ENCODE measurements at regions not wholly inside any gene's neighbourhood (a gene's known extent, or its start where the extent isn't known, plus 50 kb on each side); places are given as distances from the start of the nearest gene placed in this dataset.

DNA sequence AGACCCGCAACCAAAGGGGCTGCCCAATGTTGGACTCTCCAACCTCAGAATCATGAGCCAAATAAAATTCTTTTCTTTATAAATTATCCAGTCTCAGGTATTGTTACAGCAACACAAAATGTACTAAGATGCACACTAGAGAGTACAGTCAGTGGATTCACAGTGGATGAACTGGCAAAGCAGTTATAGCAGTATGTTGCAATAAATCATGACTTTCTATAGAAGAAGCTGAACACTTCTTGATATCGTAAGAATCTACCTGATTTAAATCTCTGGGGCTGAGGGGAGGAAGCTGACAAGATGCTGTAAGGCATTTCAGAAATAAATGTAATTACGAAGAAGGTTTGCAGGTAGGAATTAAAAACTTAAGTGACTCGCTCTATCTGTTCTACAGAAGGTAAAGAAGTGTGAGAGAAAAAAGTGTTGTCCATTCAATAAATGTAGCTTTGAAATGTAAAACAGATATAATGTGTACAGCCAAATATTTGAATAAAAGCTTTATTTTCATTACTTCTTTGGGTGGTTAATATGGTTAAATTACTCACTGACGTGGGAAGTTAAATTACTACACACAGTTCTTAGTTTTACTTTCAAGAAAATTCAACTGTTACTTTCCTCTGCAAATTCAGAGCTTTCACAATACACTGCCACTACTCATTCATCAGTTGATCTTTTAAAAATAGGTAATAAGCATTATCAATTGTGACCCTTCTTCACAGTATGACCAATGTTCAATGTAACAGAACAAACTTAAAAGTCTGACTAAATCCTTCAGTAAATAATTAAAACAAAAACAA lies 439.1 kb downstream of the SHQ1 start:
- DNase-seq (ENCODE audit: low read depth in 1 of 2, low spot score in 1 of 2): no peak

DNA sequence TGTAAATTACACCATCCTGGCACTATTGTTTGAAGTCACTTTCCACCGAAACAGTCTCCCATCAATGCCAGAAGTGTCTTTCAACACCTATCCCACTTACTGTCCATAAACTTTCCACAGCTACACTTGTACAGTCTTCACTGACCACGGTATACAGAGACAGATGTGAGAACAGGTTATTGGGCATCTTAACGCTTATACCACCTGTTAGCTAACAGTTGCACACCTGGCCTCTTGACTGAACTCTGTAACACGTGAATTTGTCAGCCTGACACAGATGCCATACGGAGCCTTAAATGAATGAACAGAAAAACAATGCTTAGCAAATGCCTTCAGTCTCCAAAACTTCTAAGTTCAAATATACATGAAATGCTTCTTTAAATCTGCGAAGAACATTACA lies 440.5 kb downstream of the SHQ1 start:
- no peak for DNase-seq (ENCODE audit: low read depth in 1 of 2, low spot score in 1 of 2)

DNA sequence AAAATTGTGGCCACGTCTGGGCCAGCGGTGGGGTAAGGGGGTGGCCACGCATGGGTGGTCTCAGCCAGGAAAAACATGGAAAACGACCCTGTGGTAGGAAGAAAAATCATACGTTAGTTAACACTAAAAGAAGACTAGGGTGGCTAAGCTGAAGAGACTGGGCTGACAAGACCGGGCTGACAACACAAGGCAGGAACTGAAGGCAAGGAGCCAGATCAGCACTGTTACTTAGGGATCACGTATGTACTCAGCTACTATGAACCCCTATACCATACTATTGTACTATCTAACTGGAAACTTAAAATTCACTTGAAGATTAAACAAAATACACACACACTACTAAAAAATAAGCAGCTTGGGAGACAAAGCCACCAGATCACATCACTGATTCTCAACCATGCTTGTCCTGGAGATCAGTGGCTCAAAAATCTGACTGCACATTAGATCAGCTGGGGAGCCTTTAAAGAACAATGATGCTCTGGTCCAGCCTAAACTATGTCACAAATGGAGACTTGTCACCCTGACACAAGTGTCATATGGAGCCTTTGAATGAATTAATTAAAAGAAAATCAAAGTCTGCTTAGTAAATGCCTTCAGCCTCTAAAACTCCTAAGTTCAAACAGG lies 442.2 kb downstream of the SHQ1 start:
- DNase-seq (ENCODE audit: low read depth in 1 of 2, low spot score in 1 of 2): no peak

DNA sequence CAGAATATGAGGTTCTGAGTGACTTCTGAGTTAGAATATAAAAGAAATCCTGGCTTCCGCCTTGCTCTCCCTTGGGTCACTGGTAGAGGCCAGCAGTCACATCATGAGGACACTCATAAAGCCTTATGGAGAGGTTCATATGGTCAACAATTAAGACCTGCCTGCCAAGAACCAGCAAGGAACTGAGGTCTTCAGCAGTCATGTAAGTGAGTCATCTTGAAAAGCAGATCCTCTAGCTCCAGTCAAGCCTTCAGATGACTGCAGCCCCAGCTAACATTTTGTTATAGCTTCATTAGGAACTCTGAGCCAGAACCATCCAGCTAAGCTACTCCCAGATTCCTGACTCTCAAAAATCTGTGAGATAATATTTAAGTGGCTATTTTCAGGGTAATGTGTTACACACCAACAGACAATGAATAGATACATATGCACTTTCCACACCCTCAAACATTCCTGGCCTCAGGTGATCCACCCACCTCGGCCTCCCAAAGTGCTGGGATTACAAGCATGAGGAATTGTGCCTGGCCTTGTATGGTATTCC lies 447.2 kb downstream of the SHQ1 start:
- no peak for DNase-seq (ENCODE audit: low read depth in 1 of 2, low spot score in 1 of 2)

DNA sequence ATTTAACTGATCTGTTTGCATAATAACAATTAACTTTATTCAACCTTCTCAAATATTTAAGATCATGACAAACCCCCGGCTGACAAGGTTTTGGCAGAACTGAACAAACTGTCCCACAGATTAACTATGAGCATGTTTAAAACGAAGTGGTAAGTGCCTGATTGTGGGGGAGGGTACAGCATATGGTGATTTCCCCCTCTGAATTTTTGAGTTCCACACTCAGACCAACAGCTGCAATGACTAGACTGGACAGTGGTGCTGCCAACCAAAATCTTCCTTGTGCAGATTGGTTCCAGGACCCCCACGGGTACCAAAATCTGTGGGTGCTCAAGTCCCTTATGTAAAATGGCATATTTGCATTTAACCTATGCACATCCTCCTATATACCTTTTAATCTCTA lies 449.5 kb downstream of the SHQ1 start:
- DNase-seq (ENCODE audit: low read depth in 1 of 2, low spot score in 1 of 2): no peak

DNA sequence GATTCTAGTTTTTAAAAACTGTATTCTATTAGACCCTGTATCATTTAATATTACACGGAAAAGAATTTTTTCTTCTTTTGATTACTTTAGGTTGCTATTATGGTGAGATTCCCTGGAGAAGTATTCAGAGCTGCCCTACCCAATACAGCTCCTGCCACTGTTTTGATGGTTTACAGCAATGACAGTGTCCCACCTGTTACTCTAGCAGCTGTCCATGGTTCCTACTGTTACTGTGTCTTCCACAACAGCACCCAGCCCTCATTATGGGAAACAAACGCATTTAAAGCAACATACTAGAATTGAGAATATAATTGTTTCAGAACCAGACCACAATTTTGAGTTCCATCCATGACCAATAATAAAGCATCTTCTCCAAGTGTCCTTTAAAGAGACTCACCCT lies 450.7 kb downstream of the SHQ1 start:
- no peak for DNase-seq (ENCODE audit: low read depth in 1 of 2, low spot score in 1 of 2)

DNA sequence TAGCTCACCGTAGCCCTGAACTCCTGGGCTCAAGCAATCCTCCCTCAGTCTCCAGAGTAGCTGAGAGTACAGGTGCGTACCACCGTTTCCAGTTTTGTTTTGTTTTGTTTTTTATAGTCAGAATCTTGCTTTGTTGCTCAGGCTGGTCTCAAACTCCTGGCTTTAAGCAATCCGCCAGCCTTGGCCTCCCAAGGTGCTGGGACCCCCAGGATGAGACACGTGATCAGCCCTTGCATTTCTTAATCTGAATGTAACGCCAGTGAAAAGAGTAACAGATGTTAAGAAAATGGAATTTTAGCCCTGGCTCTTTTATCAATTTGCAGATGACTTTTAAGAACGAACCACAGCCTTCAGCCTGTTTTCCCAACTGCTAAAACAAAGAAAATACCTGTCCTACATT lies 451.3 kb downstream of the SHQ1 start:
- no peak for DNase-seq (ENCODE audit: low read depth in 1 of 2, low spot score in 1 of 2)

DNA sequence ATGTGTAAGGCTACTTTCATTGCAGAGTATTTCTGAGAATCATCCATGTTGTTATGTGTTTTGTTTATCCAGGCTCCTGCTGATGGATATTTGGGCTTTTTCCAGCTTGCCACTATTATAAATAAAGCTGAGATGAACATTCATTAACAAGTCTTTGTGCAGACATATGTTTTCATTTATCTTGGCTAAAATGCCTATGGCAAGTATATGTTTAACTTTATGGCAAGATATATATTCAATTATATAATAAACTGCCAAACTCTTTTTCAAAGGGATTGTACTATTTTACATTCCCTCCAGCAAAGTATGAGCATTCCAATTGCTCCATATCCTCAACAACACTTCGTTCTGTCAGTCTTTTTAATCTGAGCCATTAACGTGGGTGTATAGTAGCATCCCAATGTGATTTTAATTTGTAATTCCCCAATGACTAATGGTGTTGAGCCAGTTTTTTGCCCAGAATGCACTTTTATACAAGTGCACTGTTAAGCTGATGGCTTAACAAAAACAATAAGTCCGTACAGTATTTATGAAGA lies 452.4 kb downstream of the SHQ1 start:
- no peak for DNase-seq (ENCODE audit: low read depth in 1 of 2, low spot score in 1 of 2)

DNA sequence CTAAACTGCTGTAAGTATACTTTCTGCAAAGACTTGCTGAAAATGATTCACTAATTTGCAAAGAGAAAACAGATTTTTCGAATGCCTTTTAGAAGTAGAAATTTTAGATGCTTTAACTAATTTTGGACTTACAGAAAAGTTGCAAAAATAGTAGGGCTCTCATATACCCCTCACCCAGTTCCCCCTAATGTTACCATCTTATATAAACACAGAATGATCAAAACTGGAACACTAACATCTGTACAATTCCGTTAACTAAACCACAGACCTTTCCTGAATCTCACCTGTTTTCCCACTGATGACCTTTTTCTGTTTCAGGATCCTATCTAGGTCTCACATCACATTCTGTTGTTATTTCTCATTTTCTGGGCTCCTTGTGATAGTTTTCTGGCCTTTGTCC lies 454.8 kb downstream of the SHQ1 start:
- DNase-seq (ENCODE audit: low read depth in 1 of 2, low spot score in 1 of 2): no peak

DNA sequence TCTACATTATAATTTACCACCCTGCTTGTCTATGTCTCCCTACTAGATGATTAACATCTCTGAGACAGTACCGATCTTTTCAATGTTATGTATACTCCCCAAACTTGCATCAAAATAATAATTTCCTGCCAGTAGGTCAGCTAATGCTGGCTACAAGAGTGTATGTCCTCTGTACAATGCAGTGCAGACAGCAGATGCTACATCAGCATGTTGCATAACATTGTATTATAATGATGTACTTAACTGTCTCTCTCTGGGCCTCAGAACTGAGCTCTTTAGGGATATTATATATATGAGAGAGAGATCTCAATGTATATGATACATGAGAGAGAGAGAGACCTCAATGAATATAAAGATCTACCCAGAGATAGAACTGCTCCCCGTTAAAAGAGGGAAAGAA lies 456.6 kb downstream of the SHQ1 start:
- DNase-seq (ENCODE audit: low read depth in 1 of 2, low spot score in 1 of 2): no peak

DNA sequence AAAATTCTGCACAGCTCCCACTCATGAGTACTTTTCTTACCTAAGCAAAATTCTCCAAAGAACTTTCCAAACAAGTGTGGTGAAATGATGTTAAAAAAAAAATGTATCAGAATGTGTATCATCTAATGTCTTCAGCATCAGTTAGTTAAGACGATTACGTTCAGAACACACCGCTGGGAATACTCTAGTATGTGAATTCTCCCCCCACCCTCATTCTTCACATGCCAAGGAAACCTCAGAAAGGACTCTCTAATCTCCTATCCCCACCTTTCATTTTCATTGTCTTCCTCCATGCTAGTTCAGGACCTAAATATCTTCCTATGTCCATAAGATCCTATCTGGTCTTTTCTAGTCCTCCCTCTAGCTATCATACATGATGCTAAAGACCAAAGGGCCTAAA lies 457.4 kb downstream of the SHQ1 start:
- no peak for DNase-seq (ENCODE audit: low read depth in 1 of 2, low spot score in 1 of 2)

DNA sequence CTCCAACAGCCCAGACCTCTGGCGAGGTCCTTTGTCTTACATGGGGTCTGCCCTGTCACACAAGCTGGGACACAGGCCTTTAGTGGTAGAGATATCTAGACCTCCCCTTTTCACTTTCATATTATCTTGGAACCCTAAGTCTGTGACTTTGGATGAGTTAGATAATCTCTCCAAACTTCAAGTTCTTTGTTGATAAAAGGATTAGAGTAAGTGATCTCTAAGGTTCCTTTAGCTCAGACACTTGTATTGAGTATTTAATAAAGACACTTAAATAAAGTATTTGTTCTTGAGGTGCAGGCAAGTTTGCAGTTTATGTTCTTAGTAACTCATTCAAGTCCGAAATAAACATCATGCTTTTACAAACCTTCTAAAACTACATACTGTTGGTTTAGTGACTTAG lies 459.6 kb downstream of the SHQ1 start:
- no peak for DNase-seq (ENCODE audit: low read depth in 1 of 2, low spot score in 1 of 2)

DNA sequence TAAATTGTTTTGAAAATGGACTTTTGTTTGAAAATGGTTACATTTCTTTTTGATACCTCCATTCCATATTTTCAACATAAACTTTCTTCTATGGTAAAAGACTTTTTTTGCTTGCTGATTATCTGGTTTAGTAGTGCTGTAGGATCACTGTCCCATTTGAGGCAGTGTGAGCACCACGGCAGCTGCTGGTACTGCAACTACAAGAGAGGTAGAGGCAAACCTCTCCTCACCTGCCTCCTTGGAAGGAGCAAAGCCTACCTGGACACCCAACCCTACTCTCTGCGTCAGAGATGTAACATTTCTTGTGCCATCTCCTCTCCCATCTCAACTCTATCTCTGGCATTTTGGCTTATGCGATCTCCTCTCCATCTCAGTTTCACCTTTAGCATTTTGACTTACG lies 460.1 kb downstream of the SHQ1 start:
- DNase-seq (ENCODE audit: low read depth in 1 of 2, low spot score in 1 of 2): no peak

DNA sequence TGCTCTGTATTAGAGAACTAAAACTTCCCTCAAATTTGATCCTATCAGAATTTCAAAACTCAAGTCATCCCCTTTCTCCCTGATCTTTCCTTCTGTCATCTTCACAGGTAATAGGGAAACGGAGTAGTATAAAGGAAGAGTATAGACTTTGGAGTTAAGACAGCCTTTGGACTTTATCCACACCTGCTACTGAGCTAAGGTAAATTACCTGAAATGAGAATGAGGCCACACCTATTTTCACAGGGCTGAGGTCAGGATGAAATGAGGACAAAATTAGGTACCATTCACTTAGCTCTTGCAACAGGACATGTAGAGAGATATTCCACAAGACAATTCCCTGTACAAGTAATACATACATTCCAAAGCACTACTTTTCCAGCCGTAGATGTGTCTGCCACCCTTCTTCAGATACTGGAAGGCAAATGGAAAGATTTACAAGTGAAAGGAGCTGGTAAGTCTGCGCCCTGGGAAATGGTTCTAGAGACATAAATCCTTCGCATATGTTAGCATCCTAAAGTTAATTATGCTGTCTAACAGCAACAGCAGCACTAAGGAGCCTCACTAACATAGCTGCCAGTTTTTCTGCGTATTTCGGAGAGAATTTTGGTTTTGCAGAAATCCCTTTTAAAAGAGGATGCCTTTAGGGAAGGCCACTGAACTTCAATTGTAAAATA lies 461.8 kb downstream of the SHQ1 start:
- DNase-seq (ENCODE audit: low read depth in 1 of 2, low spot score in 1 of 2): no peak

DNA sequence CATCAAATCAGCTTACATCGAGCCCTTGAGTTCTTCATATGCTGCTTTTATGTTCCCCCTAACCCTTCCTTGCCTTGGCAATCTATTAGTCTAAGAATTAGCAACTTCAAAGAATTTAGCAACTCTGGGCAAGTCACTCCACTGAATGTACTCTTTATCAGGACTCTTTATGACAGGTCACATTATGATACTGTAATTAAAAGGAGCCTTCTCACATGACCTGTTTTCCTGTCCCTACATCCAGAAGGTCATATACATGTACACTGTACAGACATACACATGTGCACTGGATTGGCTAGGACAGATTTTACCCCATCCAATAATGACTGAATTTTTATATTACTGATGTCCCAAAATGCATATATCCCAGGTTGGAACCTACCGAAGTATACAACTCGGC lies 463.1 kb downstream of the SHQ1 start:
- DNase-seq (ENCODE audit: low read depth in 1 of 2, low spot score in 1 of 2): no peak

DNA sequence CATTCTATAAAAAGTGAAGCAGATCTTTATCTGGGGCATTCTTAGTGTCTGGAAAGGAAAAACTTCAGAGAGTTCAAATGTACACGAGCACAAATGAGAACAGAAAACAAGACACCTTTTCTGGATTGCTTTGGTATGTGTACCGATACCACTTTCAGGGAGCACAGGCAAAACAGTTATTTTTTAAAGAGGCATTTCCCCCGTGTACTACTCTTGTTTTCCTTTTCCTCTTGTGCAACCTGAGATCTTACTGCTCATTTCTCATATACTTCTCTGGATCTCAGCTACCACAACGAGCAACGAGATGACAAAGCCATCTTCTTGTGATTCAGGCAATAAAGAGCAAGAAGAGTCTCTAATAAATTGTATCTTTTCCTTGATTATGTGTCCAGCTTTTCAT lies 463.6 kb downstream of the SHQ1 start:
- DNase-seq (ENCODE audit: low read depth in 1 of 2, low spot score in 1 of 2): no peak

DNA sequence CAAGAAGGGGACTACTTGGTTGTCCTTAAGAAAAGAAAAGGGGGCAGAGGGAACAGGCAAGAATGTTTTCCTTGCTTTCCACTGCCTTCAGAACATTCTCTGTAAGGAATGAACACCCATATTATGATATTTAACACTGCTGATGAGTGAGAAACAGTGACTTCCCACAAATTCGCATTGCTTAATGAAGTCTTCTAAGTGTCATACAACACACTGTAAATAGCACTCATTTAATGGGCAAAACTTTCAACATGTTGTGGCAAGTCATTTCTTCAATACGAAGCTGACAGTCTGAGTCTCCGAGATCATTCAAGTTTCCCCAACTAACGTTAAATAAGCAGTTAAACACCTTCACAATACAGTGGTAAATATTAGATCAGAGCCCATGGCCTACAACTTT lies 464.4 kb downstream of the SHQ1 start:
- DNase-seq (ENCODE audit: low read depth in 1 of 2, low spot score in 1 of 2): no peak

DNA sequence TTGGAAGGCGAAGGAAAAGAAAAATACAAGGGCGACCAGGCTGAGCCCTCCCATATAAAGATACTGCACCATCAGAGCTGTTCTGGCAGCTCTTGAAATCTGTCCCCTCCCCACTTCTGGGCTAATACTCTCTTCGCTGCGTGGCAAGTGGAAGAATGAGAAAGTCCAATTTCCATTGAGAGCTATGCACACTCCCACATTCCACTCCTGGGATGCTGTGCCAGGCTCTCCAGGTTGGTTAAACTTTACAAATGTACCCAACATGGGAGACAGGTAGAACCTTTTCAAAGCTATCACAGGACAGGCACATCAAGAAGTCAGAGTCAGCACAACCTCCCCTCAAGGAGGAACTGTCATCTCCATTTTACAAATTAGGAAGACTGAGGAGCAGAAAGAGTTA lies 465.0 kb downstream of the SHQ1 start:
- DNase-seq (ENCODE audit: low read depth in 1 of 2, low spot score in 1 of 2): no peak

DNA sequence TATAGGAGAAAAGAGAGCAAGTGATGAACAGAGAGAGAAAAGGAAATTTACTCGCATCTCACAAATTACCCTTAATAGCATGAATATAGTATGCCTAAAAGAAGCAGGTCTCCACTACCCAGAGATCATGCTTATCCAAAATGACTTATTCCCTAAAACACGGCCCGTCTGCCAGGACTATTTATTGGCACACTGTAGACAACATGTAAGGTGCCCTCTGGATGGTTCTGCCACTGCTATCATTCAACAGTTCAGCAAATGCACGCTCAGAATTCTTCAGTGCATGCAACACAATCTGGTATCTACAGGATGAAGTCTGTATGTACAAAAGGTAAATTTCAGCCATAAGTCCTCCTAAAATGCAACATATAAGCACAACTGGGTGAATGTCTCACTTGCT lies 465.8 kb downstream of the SHQ1 start:
- no peak for DNase-seq (ENCODE audit: low read depth in 1 of 2, low spot score in 1 of 2)

DNA sequence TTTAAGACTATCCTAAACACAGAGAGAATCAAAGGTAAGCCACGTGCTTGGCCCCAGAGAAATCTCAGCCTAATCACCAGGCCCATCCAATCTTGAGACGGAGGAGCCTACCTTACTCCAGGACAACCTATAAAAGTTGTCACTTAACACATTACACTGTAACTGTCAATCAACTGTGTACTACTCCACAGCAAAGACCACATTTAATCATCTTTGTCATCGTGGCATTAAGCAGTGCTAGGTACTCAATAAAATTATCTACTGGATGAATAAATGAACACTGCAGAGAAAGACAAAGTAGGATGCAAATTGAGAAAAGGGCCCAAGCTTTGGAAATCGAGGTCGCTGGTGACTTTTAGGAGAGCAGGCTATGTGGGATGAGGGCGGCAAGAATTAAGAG lies 466.7 kb downstream of the SHQ1 start:
- no peak for DNase-seq (ENCODE audit: low read depth in 1 of 2, low spot score in 1 of 2)

DNA sequence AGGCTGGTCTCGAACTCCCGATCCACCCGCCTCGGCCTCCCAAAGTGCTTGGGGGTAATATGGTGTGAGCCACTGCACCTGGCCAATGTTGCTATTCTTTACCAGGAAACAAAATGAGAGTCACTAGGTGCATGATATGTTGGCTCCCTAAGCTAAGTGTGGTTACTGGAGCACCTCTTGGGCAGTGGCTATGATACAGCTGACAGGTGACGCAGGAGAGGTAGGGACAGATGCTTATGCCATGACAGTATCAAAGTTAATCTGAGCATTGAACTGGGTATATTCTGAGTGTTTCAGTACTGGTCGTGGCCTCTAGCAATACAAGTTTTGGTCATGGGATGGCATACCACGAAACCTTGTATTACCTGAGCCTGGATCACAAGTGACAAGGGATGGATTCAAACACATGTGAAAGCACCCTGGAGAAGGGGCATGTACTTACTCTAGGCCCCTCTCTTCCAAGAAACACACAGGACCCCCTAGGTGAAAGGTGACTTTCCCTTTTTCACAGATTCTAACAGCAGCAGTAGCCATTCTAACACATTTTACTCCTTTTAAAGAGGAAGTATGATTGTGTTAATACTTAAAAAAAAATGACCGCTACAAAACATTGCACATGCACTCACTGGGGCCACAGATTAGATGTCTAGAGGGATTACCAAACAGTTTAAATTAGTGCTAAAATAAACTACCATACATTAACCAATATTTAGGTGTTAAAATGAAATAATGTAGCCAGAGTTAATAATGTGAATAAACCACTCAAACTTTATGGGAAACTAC lies 467.3 kb downstream of the SHQ1 start:
- DNase-seq (ENCODE audit: low read depth in 1 of 2, low spot score in 1 of 2): no peak
